H1 (cell line): ENCODE measurements at regions not wholly inside any gene's neighbourhood (a gene's known extent, or its start where the extent isn't known, plus 50 kb on each side); places are given as distances from the start of the nearest gene placed in this dataset.
A peak's percentile ranks its signal among the peaks of the same experiment; 100 is the strongest.

Experiments used
- CTCF ChIA-PET: fragments of 300-600 bp; sonication (Branson Sonifier 250); formaldehyde crosslinking; loops from one replicate; lab custom pipeline; 2021; ENCODE audit not compliant: partially characterized antibody; lab: Charles Lee
- POLR2A ChIA-PET: fragments of 300-600 bp; sonication (Branson Sonifier 250); formaldehyde crosslinking; loops from one replicate; lab custom pipeline; 2021; ENCODE audit warnings: inconsistent platforms; ENCODE audit not compliant: partially characterized antibody; lab: Charles Lee
- DNase-seq, 2 experiments: peaks; one replicate each; pipeline versions ENCODE4 v3.0.0 to v3.0.0-alpha.2; 2010 to 2022; ENCODE audit warnings: low spot score in 2 of 2, low read depth in 1 of 2, mixed read lengths in 1 of 2
- FAIRE-seq: peaks from 2 replicates; lab custom pipeline; 2011; peaks lifted over from hg19 to GRCh38; lab: Jason Lieb, UNC
- H2AFZ ChIP-seq: 2 replicates; pipeline ENCODE4 v1.8.1; 2012; ENCODE audit warnings: low read length, inconsistent platforms
- H2AK5ac ChIP-seq: 2 replicates; pipeline ENCODE4 v1.6.1; 2013; ENCODE audit warnings: low read depth, low read length
- H2BK120ac ChIP-seq: replicated peaks from 2 replicates; pipeline ENCODE3; 2013; ENCODE audit warnings: low read depth, low read length, inconsistent platforms
- H2BK12ac ChIP-seq: 2 replicates; pipeline ENCODE4 v1.6.1; 2013; ENCODE audit warnings: low read depth, low read length
- H2BK15ac ChIP-seq: 2 replicates; pipeline ENCODE4 v1.6.1; 2013; ENCODE audit warnings: low read length
- H2BK20ac ChIP-seq: 2 replicates; pipeline ENCODE4 v1.6.1; 2013; ENCODE audit warnings: low read length
- H2BK5ac ChIP-seq: 2 replicates; pipeline ENCODE4 v1.6.1; 2013; ENCODE audit warnings: low read depth, low read length
- H3K14ac ChIP-seq: 2 replicates; pipeline ENCODE4 v1.6.1; 2013; ENCODE audit warnings: inconsistent platforms; ENCODE audit not compliant: insufficient read length
- H3K18ac ChIP-seq: 2 replicates; pipeline ENCODE4 v1.6.1; 2013; ENCODE audit warnings: low read length; ENCODE audit errors: extremely low read depth
- H3K23ac ChIP-seq: 2 replicates; pipeline ENCODE4 v1.6.1; 2013; ENCODE audit warnings: inconsistent platforms; ENCODE audit not compliant: insufficient read length
- H3K23me2 ChIP-seq: 2 replicates; pipeline ENCODE4 v1.6.1; 2013; ENCODE audit warnings: low read depth, low read length
- H3K27ac ChIP-seq: 2 replicates; pipeline ENCODE4 v1.6.1; 2011; ENCODE audit warnings: low read depth, low read length, inconsistent platforms
- H3K27me3 ChIP-seq, 4 experiments: replicated peaks in 1 of 4; 1 replicate in 1 of 4; 2 replicates in 3 of 4; pipeline versions ENCODE4 v1.6.1 to v1.8.1; 2011 to 2013; ENCODE audit warnings: low read length in 3 of 4, mild to moderate bottlenecking in 3 of 4, inconsistent platforms in 2 of 4, mixed read lengths in 2 of 4, moderate library complexity in 1 of 4; ENCODE audit not compliant: control insufficient read depth in 3 of 4, insufficient read depth in 3 of 4; ENCODE audit errors: extremely low read depth in 1 of 4
- H3K36me3 ChIP-seq, 4 experiments: 2 replicates each; pipeline versions ENCODE4 v1.6.1 to v1.8.1; 2011 to 2013; ENCODE audit warnings: mild to moderate bottlenecking in 4 of 4, low read length in 3 of 4, moderate library complexity in 2 of 4, control low read depth in 1 of 4, inconsistent platforms in 1 of 4; ENCODE audit not compliant: insufficient read depth in 4 of 4, control insufficient read depth in 2 of 4
- H3K4ac ChIP-seq: replicated peaks from 2 replicates; pipeline ENCODE3; 2013; ENCODE audit warnings: low read length, low read depth, mixed read lengths, inconsistent platforms; ENCODE audit not compliant: insufficient read length
- H3K4me1 ChIP-seq, 4 experiments: replicated peaks in 1 of 4; 1 replicate in 1 of 4; 2 replicates in 3 of 4; pipeline versions ENCODE4 v1.6.1 to v1.8.1; 2011 to 2013; ENCODE audit warnings: low read length in 3 of 4, inconsistent platforms in 2 of 4, mixed read lengths in 1 of 4; ENCODE audit not compliant: insufficient read depth in 4 of 4, control insufficient read depth in 3 of 4
- H3K4me2 ChIP-seq, 2 experiments: 2 replicates each; pipeline versions ENCODE4 v1.6.1 to v1.8.1; 2011 to 2013; ENCODE audit warnings: low read depth in 2 of 2, low read length in 2 of 2, control low read depth in 1 of 2, inconsistent platforms in 1 of 2, mild to moderate bottlenecking in 1 of 2; ENCODE audit not compliant: insufficient read depth in 1 of 2
- H3K4me3 ChIP-seq, 4 experiments: fragments of 200-600, 300-600 bp in 1 of 4; sonication (generic), shearing (Covaris generic), sonication (Bioruptor Twin) in 1 of 4; 2 replicates each; pipeline versions ENCODE4 v1.5.1 to v1.8.1; 2011 to 2016; ENCODE audit warnings: low read length in 4 of 4, low read depth in 3 of 4, control low read depth in 2 of 4, inconsistent platforms in 2 of 4, mild to moderate bottlenecking in 2 of 4, mixed read lengths in 1 of 4, moderate library complexity in 1 of 4; ENCODE audit not compliant: insufficient read depth in 2 of 4; ENCODE audit errors: extremely low read depth in 1 of 4
- H3K56ac ChIP-seq: replicated peaks from 2 replicates; pipeline ENCODE3; 2013; ENCODE audit warnings: low read depth, mild to moderate bottlenecking, mixed read lengths, low read length, inconsistent platforms; ENCODE audit not compliant: insufficient read length
- H3K79me1 ChIP-seq: 2 replicates; pipeline ENCODE4 v1.6.1; 2013; ENCODE audit warnings: low read depth, low read length, control low read depth
- H3K79me2 ChIP-seq, 2 experiments: 2 replicates each; pipeline versions ENCODE4 v1.6.1 to v1.8.1; 2012 to 2013; ENCODE audit warnings: low read length in 2 of 2, mild to moderate bottlenecking in 2 of 2, inconsistent platforms in 1 of 2; ENCODE audit not compliant: insufficient read depth in 2 of 2, control insufficient read depth in 1 of 2
- H3K9ac ChIP-seq, 4 experiments: replicated peaks in 1 of 4; 1 replicate in 1 of 4; 2 replicates in 3 of 4; pipeline versions ENCODE4 v1.6.1 to v1.8.1; 2011 to 2013; ENCODE audit warnings: low read depth in 3 of 4, low read length in 3 of 4, control low read depth in 2 of 4, mild to moderate bottlenecking in 2 of 4, moderate library complexity in 2 of 4, inconsistent platforms in 1 of 4; ENCODE audit errors: extremely low read depth in 1 of 4
- H3K9me3 ChIP-seq, 2 experiments: 2 replicates each; pipeline versions ENCODE4 v1.6.1 to v1.8.1; 2012 to 2013; ENCODE audit warnings: mild to moderate bottlenecking in 2 of 2, moderate library complexity in 2 of 2, control low read depth in 1 of 2, inconsistent platforms in 1 of 2, low read depth in 1 of 2, low read length in 1 of 2, mixed read lengths in 1 of 2; ENCODE audit not compliant: insufficient read depth in 2 of 2
- H4K20me1 ChIP-seq, 2 experiments: replicated peaks in 1 of 2; 2 replicates each; pipeline versions ENCODE3 to v1.8.1; 2011 to 2013; ENCODE audit warnings: inconsistent platforms in 2 of 2, low read length in 2 of 2, mild to moderate bottlenecking in 1 of 2; ENCODE audit not compliant: insufficient read depth in 2 of 2, control insufficient read depth in 1 of 2
- H4K5ac ChIP-seq: 2 replicates; pipeline ENCODE4 v1.6.1; 2013; ENCODE audit warnings: low read length, low read depth, mixed read lengths, inconsistent platforms; ENCODE audit not compliant: insufficient read length
- H4K8ac ChIP-seq: 2 replicates; pipeline ENCODE4 v1.8.0; 2013; ENCODE audit warnings: mild to moderate bottlenecking, moderate library complexity, low read length, inconsistent platforms; ENCODE audit not compliant: insufficient read depth; ENCODE audit errors: extremely low read depth
- H4K91ac ChIP-seq: replicated peaks from 2 replicates; pipeline ENCODE3; 2013; ENCODE audit warnings: low read length, mixed read lengths, inconsistent platforms; ENCODE audit not compliant: insufficient read length
- BRCA1 ChIP-seq: IDR thresholded peaks from 2 replicates; pipeline ENCODE4 v1.6.1; 2012; ENCODE audit warnings: low read depth, low read length, improper control_type of control experiment
- WGBS, 2 experiments: shearing (Covaris generic) in 1 of 2; methylation state at CpG; one replicate each; pipeline versions ENCODE4 v1.1.6 to v1.1.7; 2013 to 2015; ENCODE audit warnings: low lambda C conversion rate in 2 of 2, mixed read lengths in 2 of 2, inconsistent platforms in 1 of 2, low coverage in 1 of 2, missing lambda C conversion rate in 1 of 2; ENCODE audit not compliant: insufficient replicate concordance in 2 of 2, insufficient coverage in 1 of 2, insufficient read length in 1 of 2; ENCODE audit errors: extremely low coverage in 1 of 2, missing lambda C conversion rate in 1 of 2; 5-methylcytosine and 5-hydroxymethylcytosine counted together

DNA sequence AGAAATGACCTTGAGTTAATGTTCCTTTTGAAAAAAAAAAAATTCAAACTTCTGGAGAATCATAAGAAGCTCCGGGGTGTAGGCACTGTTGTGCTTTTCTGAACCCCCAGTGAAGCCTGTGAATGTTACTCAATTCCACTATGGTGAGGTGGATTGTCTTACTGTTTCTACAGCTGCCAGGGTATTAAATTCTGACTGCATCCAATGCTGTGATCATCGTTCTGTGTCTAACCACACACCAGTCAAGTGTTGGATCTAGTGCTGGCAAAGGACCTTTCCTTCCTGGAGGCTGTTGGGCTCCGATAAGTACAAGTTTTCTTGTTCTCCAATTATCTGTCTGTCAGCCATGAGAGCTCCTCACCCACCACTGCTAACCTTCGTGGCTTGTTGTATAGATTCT, 162.0 kb upstream of the EPHA7 start:
- H2BK5ac ChIP-seq: no peak overlapping the region
- peaks cover 0 to 3% (median 0%) of the 10 kb centered on the region in 4 experiments; a peak in 1 of 7 replicates for H3K4me1 ChIP-seq
- no peak overlapping the region for H3K23ac ChIP-seq
- POLR2A ChIA-PET: interaction anchor here (0.6 kb wide), 1 partner anchor 10 kb away, joined by 3 read pairs; no protein-coding TSS in a partner anchor
- no peak overlapping the region for H2BK15ac ChIP-seq
- no peak overlapping the region for H3K4ac ChIP-seq
- H3K27me3 ChIP-seq: no peaks in the 10 kb centered on the region
- H3K79me2 ChIP-seq: no peaks in the 10 kb centered on the region
- no peak overlapping the region for H3K4me2 ChIP-seq
- no peak overlapping the region for H3K9ac ChIP-seq
- H3K56ac ChIP-seq: no peak overlapping the region
- FAIRE-seq (no peak), DNase-seq (no peak)
- no peak overlapping the region for H3K4me3 ChIP-seq
- H4K20me1 ChIP-seq: no peaks in the 10 kb centered on the region
- H4K91ac ChIP-seq: no peak overlapping the region
- no peak overlapping the region for H2BK20ac ChIP-seq
- H2BK120ac ChIP-seq: no peak overlapping the region
- no peaks in the 10 kb centered on the region for H3K9me3 ChIP-seq
- H2BK12ac ChIP-seq: no peak overlapping the region; the same call in 1 of the 2 replicates
- H2AK5ac ChIP-seq: no peak overlapping the region
- no peaks in the 10 kb centered on the region for H3K36me3 ChIP-seq
- no peak overlapping the region for H4K8ac ChIP-seq
- peak overlapping the region; percentile 2; the same call in 1 of the 2 replicates for H2AFZ ChIP-seq
- H4K5ac ChIP-seq: no peak overlapping the region
- TF ChIP-seq BRCA1: no peak
- TF ChIP-seq, all 59 proteins: peak for 0
- Histone ChIP-seq H3K27ac (no peak overlapping the region), H3K18ac (no peak overlapping the region), H3K79me1 (no peaks in the 10 kb centered on the region), H3K23me2 (no peaks in the 10 kb centered on the region), H3K14ac (no peak overlapping the region)
- CTCF ChIA-PET: no interaction called here
- 91% methylated on average over 4 of the region's 4 CpGs; no CpG with 5 or more reads in 1 of the 2 experiments for WGBS, 2 experiments
